ENCODE measurements at regions not wholly inside any gene's neighbourhood (a gene's known extent, or its start where the extent isn't known, plus 50 kb on each side); places are given as distances from the start of the nearest gene placed in this dataset.

- H3K4me1 ChIP-seq (ENCODE audit: control insufficient read depth in 1 of 2, insufficient read depth in 2 of 2, low read depth in 1 of 2, low read length in 1 of 2), result no peaks in the 10 kb centered on the region
- no peak for DNase-seq
- H3F3A ChIP-seq (replicated peaks; ENCODE audit: insufficient read depth), result no peaks in the 10 kb centered on the region
- no peak overlapping the region for H2AFZ ChIP-seq (ENCODE audit: low read depth)
- H3K4me3 ChIP-seq (ENCODE audit: low read depth in 2 of 2, low read length in 1 of 2), result no peak overlapping the region
- no peaks in the 10 kb centered on the region for H3K9me3 ChIP-seq
- no peaks in the 10 kb centered on the region for H3K36me3 ChIP-seq (replicated peaks in 1 of 2; ENCODE audit: control insufficient read depth in 1 of 2, insufficient read depth in 2 of 2, low read length in 1 of 2)
- H3K27ac ChIP-seq (ENCODE audit: low read depth in 2 of 2, low read length in 1 of 2), result no peak overlapping the region
- H3K27me3 ChIP-seq (ENCODE audit: insufficient read depth), result no peaks in the 10 kb centered on the region
- no peak overlapping the region for H3K9ac ChIP-seq
- no peaks in the 10 kb centered on the region for H3K9me2 ChIP-seq
- H3K4me2 ChIP-seq, result no peak overlapping the region
- no peaks in the 10 kb centered on the region for H3K79me2 ChIP-seq (ENCODE audit: insufficient read depth)
- WGBS (ENCODE audit: low lambda C conversion rate), result 25% methylated on average over 2 of the region's 2 CpGs
- TF ChIP-seq RFX5 (IDR thresholded peaks at IDR 0.05; ENCODE audit: low read length), result no peak
- no peak for TF ChIP-seq ZBTB33 (IDR thresholded peaks at IDR 0.05; ENCODE audit: borderline replicate concordance, low read depth)
- TF ChIP-seq GABPA (IDR thresholded peaks at IDR 0.05; ENCODE audit: low read depth), result no peak
- ChIA-PET CTCF (no interaction called here), POLR2A (no interaction called here)
- H4K20me1 ChIP-seq (ENCODE audit: insufficient read depth), result no peaks in the 10 kb centered on the region
Measured at GRCh38 chr14:48247977-48248376, 572.6 kb upstream of the MDGA2 start.

DNA sequence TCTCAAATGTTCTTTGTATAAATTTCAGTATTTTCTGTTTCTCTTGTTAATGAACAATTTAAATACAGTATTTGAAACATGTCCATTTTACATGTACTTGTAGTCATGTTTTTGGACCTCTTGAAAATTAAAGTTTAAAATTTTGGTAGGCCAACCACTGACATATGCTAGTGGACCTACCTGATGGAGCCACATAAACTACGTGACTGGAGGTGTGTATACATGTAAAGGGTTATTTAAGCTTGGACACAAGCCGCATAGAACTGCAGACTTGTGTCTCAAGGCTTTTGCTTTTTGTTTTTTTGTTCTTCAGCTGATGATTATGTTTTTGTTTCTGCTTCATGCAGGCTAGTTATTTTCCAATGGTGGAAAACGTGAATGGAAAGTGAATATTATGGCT lies 568.5 kb upstream of the MDGA2 start:
- no peak overlapping the region for H3K27ac ChIP-seq (ENCODE audit: low read depth in 2 of 2, low read length in 1 of 2)
- H3K27me3 ChIP-seq (ENCODE audit: insufficient read depth), result no peaks in the 10 kb centered on the region
- POLR2A ChIA-PET, result no interaction called here
- no peaks in the 10 kb centered on the region for H3K9me3 ChIP-seq
- no peak overlapping the region for H2AFZ ChIP-seq (ENCODE audit: low read depth)
- no peak overlapping the region for H3K4me3 ChIP-seq (ENCODE audit: low read depth in 2 of 2, low read length in 1 of 2)
- WGBS (ENCODE audit: low lambda C conversion rate), result 39% methylated on average over 3 of the region's 3 CpGs
- CTCF ChIA-PET, result no interaction called here
- H3F3A ChIP-seq (replicated peaks; ENCODE audit: insufficient read depth), result no peaks in the 10 kb centered on the region
- no peaks in the 10 kb centered on the region for H3K36me3 ChIP-seq (replicated peaks in 1 of 2; ENCODE audit: control insufficient read depth in 1 of 2, insufficient read depth in 2 of 2, low read length in 1 of 2)
- H3K79me2 ChIP-seq (ENCODE audit: insufficient read depth), result no peaks in the 10 kb centered on the region
- no peaks in the 10 kb centered on the region for H3K9me2 ChIP-seq
- no peaks in the 10 kb centered on the region for H3K4me1 ChIP-seq (ENCODE audit: control insufficient read depth in 1 of 2, insufficient read depth in 2 of 2, low read depth in 1 of 2, low read length in 1 of 2)
- TF ChIP-seq GABPA (IDR thresholded peaks at IDR 0.05; ENCODE audit: low read depth), result no peak
- TF ChIP-seq GATA2 (CRISPR knock-in tag; IDR thresholded peaks at IDR 0.05), result no peak
- no peak for TF ChIP-seq MAX (IDR thresholded peaks at IDR 0.05; ENCODE audit: low read depth)
- no peak for TF ChIP-seq RAD21 (IDR thresholded peaks at IDR 0.05; ENCODE audit: low read length)
- TF ChIP-seq JUND (IDR thresholded peaks at IDR 0.05), result no peak
- no peak for TF ChIP-seq FOSL2 (IDR thresholded peaks at IDR 0.05; ENCODE audit: borderline replicate concordance, low read depth)
- TF ChIP-seq ZBTB33 (IDR thresholded peaks at IDR 0.05; ENCODE audit: borderline replicate concordance, low read depth), result no peak
- no peak for TF ChIP-seq SMC3 (IDR thresholded peaks at IDR 0.05; ENCODE audit: low read depth, low read length)
- TF ChIP-seq TCF12 (IDR thresholded peaks at IDR 0.05), result no peak
- no peak for TF ChIP-seq IRF3 (IDR thresholded peaks at IDR 0.05; ENCODE audit: low read depth, low read length)
- no peak for TF ChIP-seq POLR2AphosphoS5 (IDR thresholded peaks at IDR 0.05; ENCODE audit: low read depth, low read length)
- no peak for TF ChIP-seq FOXM1 (IDR thresholded peaks at IDR 0.05; ENCODE audit: low read depth)
- no peak for TF ChIP-seq RCOR1 (IDR thresholded peaks at IDR 0.05; ENCODE audit: low read length)
- no peaks in the 10 kb centered on the region for H4K20me1 ChIP-seq (ENCODE audit: insufficient read depth)
- H3K4me2 ChIP-seq, result no peak overlapping the region
- no peak overlapping the region for H3K9ac ChIP-seq
- no peak for DNase-seq

Data from SK-N-SH (cell line).